ENCODE measurements at regions not wholly inside any gene's neighbourhood (a gene's known extent, or its start where the extent isn't known, plus 50 kb on each side); places are given as distances from the start of the nearest gene placed in this dataset.

GRCh38 chr20:48394415-48395081, 433.3 kb downstream of the PREX1 start (continued):
- TF ChIP-seq SMAD3 (CRISPR knock-in tag; IDR thresholded peaks at IDR 0.05) (no peak), ZNF431 (CRISPR knock-in tag; IDR thresholded peaks at IDR 0.05; ENCODE audit: borderline replicate concordance, low read depth) (0 out of 2 replicates have a peak, but pooled peaks have one; percentile 35), ADNP (CRISPR knock-in tag; IDR thresholded peaks at IDR 0.05) (peak; percentile 66), NR2F2 (IDR thresholded peaks at IDR 0.05; ENCODE audit: borderline replicate concordance, low read depth) (peak; percentile 93), SOX5 (CRISPR knock-in tag; IDR thresholded peaks at IDR 0.05; ENCODE audit: borderline replicate concordance) (peak; percentile 71), MTF1 (CRISPR knock-in tag; IDR thresholded peaks at IDR 0.05) (no peak), ERF (CRISPR knock-in tag; IDR thresholded peaks at IDR 0.05) (no peak; the same call in 1 of the 2 replicates), CBX2 (IDR thresholded peaks at IDR 0.05; ENCODE audit: low read depth, low read length) (no peak), CBX2 (CRISPR knock-in tag; IDR thresholded peaks at IDR 0.05; ENCODE audit: low read depth) (no peak), SOX6 (IDR thresholded peaks at IDR 0.05) (no peak), SOX6 (CRISPR knock-in tag; IDR thresholded peaks at IDR 0.05) (peak; percentile 87), ZFP1 (CRISPR knock-in tag; IDR thresholded peaks at IDR 0.05) (no peak), ZNF629 (CRISPR knock-in tag; conservative IDR thresholded peaks at IDR 0.05) (peak; percentile 41; the same call in 1 of the 2 replicates), GFI1 (CRISPR knock-in tag; IDR thresholded peaks at IDR 0.05; ENCODE audit: borderline replicate concordance) (no peak), ZSCAN21 (CRISPR knock-in tag; IDR thresholded peaks at IDR 0.05; ENCODE audit: borderline replicate concordance) (no peak), PITX1 (CRISPR knock-in tag; IDR thresholded peaks at IDR 0.05) (peak; percentile 87), ZNF407 (CRISPR knock-in tag; IDR thresholded peaks at IDR 0.05; ENCODE audit: not compliant biosample characterization) (no peak)
- TF ChIP-seq, protein P1, sequence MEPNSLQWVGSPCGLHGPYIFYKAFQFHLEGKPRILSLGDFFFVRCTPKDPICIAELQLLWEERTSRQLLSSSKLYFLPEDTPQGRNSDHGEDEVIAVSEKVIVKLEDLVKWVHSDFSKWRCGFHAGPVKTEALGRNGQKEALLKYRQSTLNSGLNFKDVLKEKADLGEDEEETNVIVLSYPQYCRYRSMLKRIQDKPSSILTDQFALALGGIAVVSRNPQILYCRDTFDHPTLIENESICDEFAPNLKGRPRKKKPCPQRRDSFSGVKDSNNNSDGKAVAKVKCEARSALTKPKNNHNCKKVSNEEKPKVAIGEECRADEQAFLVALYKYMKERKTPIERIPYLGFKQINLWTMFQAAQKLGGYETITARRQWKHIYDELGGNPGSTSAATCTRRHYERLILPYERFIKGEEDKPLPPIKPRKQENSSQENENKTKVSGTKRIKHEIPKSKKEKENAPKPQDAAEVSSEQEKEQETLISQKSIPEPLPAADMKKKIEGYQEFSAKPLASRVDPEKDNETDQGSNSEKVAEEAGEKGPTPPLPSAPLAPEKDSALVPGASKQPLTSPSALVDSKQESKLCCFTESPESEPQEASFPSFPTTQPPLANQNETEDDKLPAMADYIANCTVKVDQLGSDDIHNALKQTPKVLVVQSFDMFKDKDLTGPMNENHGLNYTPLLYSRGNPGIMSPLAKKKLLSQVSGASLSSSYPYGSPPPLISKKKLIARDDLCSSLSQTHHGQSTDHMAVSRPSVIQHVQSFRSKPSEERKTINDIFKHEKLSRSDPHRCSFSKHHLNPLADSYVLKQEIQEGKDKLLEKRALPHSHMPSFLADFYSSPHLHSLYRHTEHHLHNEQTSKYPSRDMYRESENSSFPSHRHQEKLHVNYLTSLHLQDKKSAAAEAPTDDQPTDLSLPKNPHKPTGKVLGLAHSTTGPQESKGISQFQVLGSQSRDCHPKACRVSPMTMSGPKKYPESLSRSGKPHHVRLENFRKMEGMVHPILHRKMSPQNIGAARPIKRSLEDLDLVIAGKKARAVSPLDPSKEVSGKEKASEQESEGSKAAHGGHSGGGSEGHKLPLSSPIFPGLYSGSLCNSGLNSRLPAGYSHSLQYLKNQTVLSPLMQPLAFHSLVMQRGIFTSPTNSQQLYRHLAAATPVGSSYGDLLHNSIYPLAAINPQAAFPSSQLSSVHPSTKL (CRISPR knock-in tag; IDR thresholded peaks at IDR 0.05) = peak; percentile 93
- TF ChIP-seq, protein P2, sequence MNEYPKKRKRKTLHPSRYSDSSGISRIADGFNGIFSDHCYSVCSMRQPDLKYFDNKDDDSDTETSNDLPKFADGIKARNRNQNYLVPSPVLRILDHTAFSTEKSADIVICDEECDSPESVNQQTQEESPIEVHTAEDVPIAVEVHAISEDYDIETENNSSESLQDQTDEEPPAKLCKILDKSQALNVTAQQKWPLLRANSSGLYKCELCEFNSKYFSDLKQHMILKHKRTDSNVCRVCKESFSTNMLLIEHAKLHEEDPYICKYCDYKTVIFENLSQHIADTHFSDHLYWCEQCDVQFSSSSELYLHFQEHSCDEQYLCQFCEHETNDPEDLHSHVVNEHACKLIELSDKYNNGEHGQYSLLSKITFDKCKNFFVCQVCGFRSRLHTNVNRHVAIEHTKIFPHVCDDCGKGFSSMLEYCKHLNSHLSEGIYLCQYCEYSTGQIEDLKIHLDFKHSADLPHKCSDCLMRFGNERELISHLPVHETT (CRISPR knock-in tag; conservative IDR thresholded peaks at IDR 0.05) = no peak
